ENCODE measurements at regions not wholly inside any gene's neighbourhood (a gene's known extent, or its start where the extent isn't known, plus 50 kb on each side); places are given as distances from the start of the nearest gene placed in this dataset.

DNA sequence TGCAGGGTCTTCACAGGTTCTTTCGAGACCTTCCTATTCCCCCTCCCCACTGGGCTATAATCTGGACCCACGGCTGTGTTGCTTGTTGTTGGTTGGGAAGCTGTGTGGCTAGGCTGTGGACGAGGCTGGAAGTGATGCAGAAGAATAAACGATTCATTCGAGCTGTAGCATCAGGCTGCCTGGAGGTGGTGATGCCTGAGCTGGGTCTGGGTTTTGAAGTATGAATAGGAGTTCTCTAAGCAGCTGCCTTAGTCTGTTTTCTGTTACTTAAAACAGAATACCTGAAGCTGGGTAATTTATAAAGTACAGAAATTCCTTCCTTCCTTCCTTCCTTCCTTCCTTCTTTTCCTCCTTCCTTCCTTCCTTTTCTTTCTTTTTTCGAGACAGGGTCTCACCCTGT is 126.5 kb upstream of the ZEB1 start:
- H3K27ac ChIP-seq = no peak overlapping the region
- no peak for DNase-seq (ENCODE audit: low spot score in 2 of 2)
- intact Hi-C loops (cut with DNase I; ENCODE audit: low total_unique reads) = no loop called here
- no peak overlapping the region for H3K4me3 ChIP-seq
- no peaks in the 10 kb centered on the region for H3K4me1 ChIP-seq
- no peak for TF ChIP-seq POLR2A (IDR thresholded peaks at IDR 0.05)
- TF ChIP-seq POLR2AphosphoS5 (IDR thresholded peaks at IDR 0.05) = no peak
- TF ChIP-seq, protein P1, sequence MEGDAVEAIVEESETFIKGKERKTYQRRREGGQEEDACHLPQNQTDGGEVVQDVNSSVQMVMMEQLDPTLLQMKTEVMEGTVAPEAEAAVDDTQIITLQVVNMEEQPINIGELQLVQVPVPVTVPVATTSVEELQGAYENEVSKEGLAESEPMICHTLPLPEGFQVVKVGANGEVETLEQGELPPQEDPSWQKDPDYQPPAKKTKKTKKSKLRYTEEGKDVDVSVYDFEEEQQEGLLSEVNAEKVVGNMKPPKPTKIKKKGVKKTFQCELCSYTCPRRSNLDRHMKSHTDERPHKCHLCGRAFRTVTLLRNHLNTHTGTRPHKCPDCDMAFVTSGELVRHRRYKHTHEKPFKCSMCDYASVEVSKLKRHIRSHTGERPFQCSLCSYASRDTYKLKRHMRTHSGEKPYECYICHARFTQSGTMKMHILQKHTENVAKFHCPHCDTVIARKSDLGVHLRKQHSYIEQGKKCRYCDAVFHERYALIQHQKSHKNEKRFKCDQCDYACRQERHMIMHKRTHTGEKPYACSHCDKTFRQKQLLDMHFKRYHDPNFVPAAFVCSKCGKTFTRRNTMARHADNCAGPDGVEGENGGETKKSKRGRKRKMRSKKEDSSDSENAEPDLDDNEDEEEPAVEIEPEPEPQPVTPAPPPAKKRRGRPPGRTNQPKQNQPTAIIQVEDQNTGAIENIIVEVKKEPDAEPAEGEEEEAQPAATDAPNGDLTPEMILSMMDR (IDR thresholded peaks at IDR 0.05) = no peak
- H3K36me3 ChIP-seq = no peaks in the 10 kb centered on the region
- no peaks in the 10 kb centered on the region for H3K9me3 ChIP-seq
- H3K27me3 ChIP-seq = no peaks in the 10 kb centered on the region

DNA sequence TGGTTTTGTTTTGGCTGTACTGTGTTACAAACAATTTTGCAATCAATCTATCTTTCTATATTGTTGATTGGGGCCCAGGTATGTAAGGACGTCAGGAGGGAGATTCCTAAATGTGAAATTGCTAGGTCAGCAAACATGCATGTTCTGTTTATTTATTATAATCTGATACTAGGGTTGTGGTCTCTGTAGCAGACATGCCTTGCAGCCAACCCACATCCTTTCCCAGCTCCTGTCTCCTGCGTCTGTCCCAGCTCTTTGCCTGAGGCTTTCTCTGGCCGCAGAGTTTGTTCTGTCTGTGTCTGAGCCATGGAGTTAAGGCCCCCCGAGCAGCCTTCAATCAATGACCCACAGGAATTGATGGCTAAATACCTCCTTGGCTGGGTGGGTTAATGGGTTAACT is 124.0 kb upstream of the ZEB1 start:
- TF ChIP-seq, protein P1 (IDR thresholded peaks at IDR 0.05) = no peak
- H3K4me1 ChIP-seq = no peaks in the 10 kb centered on the region
- H3K4me3 ChIP-seq = no peak overlapping the region
- no peaks in the 10 kb centered on the region for H3K27me3 ChIP-seq
- intact Hi-C loops (cut with DNase I; ENCODE audit: low total_unique reads) = no loop called here
- H3K9me3 ChIP-seq = no peaks in the 10 kb centered on the region
- H3K27ac ChIP-seq = no peak overlapping the region
- no peaks in the 10 kb centered on the region for H3K36me3 ChIP-seq
- no peak for DNase-seq (ENCODE audit: low spot score in 2 of 2)

DNA sequence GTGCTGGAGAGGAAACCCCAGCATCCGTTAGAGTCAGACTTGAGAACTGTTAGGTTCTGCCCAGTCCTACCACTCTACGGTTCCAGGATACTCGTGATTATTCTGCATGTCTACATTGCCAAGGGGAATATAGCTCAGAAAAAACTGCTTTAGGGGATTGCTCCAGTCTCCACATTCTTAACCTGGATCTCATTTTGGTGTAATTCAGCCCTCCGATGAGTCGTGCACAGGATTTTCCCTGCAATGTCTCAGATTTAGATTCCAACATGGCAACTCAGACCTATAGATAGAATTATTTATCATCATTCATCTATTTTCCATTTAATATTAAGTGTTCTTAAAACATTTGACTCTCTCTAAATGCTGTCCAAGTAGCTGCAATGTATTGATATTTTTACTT is 121.1 kb upstream of the ZEB1 start:
- H3K9me3 ChIP-seq = no peaks in the 10 kb centered on the region
- no peaks in the 10 kb centered on the region for H3K4me1 ChIP-seq
- no peaks in the 10 kb centered on the region for H3K27me3 ChIP-seq
- no peaks in the 10 kb centered on the region for H3K36me3 ChIP-seq
- TF ChIP-seq POLR2AphosphoS5 (IDR thresholded peaks at IDR 0.05) = no peak
- TF ChIP-seq, protein P1 (IDR thresholded peaks at IDR 0.05) = no peak
- no peak for TF ChIP-seq POLR2A (IDR thresholded peaks at IDR 0.05)
- no peak overlapping the region for H3K27ac ChIP-seq
- H3K4me3 ChIP-seq = no peak overlapping the region
- DNase-seq (ENCODE audit: low spot score in 2 of 2) = no peak
- intact Hi-C loops (cut with DNase I; ENCODE audit: low total_unique reads) = no loop called here

DNA sequence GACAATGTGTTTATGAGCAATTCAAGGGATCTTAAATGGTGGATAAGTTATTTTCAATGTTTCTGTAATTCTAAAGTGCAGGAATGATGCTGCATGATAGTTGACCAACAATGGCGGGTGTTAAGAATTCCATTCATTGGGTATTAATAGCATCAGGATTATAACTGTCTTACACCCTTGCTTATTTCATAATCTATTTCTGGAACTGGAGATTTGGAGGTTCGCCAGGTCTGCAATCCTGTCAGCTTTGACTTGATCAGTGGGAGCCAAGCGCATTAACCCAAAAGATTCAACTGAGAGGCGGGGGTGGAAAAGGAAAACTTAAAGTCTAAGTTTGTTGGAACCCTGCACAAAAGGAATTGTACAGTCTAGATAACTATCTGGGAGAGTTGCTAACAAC is 114.9 kb upstream of the ZEB1 start:
- DNase-seq (ENCODE audit: low spot score in 2 of 2) = no peak

DNA sequence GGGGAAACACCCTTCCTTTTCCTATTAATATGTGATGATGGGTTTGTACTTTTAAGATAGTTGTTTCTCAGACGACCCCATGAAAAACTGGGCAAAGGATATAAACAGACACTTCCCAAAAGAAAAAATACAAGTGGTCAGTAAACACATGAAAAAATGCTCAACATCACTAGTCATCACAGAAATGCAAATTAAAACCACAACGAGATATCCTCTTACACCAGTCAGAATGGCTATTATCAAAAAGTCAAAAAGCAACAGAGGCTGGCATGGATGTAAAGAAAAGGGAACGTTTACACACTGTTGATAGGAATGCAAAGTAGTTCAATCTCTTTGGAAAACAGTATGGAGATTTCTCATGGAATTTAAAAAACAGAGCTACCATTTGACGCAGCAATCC is 111.4 kb upstream of the ZEB1 start:
- H3K36me3 ChIP-seq = no peaks in the 10 kb centered on the region
- no peaks in the 10 kb centered on the region for H3K4me1 ChIP-seq
- DNase-seq (ENCODE audit: low spot score in 2 of 2) = no peak
- H3K27me3 ChIP-seq = no peaks in the 10 kb centered on the region
- intact Hi-C loops (cut with DNase I; ENCODE audit: low total_unique reads) = loop anchor here (5.0 kb wide), 1 partner anchor 1020 kb away; no protein-coding TSS in a partner anchor
- TF ChIP-seq POLR2AphosphoS5 (IDR thresholded peaks at IDR 0.05) = no peak
- no peak for TF ChIP-seq POLR2A (IDR thresholded peaks at IDR 0.05)
- TF ChIP-seq, protein P1 (IDR thresholded peaks at IDR 0.05) = no peak
- no peak overlapping the region for H3K4me3 ChIP-seq
- no peaks in the 10 kb centered on the region for H3K9me3 ChIP-seq
- no peak overlapping the region for H3K27ac ChIP-seq

More for the DNA sequence above, 114.9 kb upstream of the ZEB1 start:
- TF ChIP-seq POLR2A (IDR thresholded peaks at IDR 0.05) (no peak), POLR2AphosphoS5 (IDR thresholded peaks at IDR 0.05) (no peak)
- TF ChIP-seq, protein P1 (IDR thresholded peaks at IDR 0.05) = no peak
- H3K4me1 ChIP-seq = no peaks in the 10 kb centered on the region
- H3K9me3 ChIP-seq = no peaks in the 10 kb centered on the region
- H3K27me3 ChIP-seq = no peaks in the 10 kb centered on the region
- H3K4me3 ChIP-seq = no peak overlapping the region
- intact Hi-C loops (cut with DNase I; ENCODE audit: low total_unique reads) = no loop called here
- H3K27ac ChIP-seq = no peak overlapping the region
- no peaks in the 10 kb centered on the region for H3K36me3 ChIP-seq
